Ramos (cell line): ENCODE measurements at regions not wholly inside any gene's neighbourhood (a gene's known extent, or its start where the extent isn't known, plus 50 kb on each side); places are given as distances from the start of the nearest gene placed in this dataset.

ENCODE experiments used
- in situ Hi-C: fragments of 300-500 bp; cut with MboI; formaldehyde crosslinking; loops from one replicate; pipeline ENCODE4 v1.14.3; 2022; ENCODE audit warnings: low sequenced_read_pairs; ENCODE audit not compliant: unreplicated experiment

- in situ Hi-C loops: loop anchor here (25.0 kb wide), 2 partner anchors 323 to 523 kb away; partner anchors contain the start of gene EIF4E3
These were observed 475.6 kb upstream of the PROK2 start for GRCh38 chr3:72260588-72260910.

DNA sequence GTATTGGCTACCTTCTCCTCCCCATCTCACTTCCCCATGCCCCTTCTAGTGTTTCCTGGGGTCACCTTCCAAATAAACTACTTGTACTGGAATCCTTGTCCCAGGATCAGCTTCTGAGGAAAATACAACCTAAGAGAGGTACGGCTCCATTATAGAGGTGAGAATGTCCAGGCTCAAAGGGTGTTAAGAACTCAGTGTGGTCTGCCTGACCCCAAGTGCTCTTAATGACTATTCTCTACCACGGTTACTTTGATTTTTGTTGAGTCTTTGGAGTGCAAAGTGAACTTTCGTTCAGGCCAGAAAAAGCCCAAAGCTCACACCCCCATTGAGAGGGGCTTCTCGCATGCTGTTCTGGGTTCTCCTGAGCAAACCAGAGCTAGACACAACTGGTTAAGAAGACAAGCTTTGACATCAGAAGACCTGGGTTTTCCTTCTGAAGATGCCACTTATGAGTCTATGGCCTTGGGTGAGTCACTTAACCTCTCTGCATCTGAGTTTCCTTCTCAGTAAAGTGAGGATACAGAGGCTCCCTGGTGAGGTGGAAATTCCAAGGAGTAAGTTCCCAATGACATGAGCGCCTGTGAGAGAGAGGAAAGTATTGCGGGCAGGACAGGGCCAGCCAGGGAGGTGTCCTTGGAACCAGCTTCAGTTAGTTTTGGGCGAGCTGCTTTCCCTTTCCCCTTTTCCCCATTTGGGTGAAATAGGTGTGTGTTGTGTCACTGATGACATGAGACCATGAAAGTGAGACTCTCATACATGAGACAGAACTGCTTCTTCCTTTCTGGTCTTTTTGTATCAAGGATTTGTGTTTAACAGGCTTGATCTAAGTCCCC, 475.0 kb upstream of the PROK2 start:
- in situ Hi-C loops: loop anchor here (25.0 kb wide), 2 partner anchors 323 to 523 kb away; partner anchors contain the start of gene EIF4E3

DNA sequence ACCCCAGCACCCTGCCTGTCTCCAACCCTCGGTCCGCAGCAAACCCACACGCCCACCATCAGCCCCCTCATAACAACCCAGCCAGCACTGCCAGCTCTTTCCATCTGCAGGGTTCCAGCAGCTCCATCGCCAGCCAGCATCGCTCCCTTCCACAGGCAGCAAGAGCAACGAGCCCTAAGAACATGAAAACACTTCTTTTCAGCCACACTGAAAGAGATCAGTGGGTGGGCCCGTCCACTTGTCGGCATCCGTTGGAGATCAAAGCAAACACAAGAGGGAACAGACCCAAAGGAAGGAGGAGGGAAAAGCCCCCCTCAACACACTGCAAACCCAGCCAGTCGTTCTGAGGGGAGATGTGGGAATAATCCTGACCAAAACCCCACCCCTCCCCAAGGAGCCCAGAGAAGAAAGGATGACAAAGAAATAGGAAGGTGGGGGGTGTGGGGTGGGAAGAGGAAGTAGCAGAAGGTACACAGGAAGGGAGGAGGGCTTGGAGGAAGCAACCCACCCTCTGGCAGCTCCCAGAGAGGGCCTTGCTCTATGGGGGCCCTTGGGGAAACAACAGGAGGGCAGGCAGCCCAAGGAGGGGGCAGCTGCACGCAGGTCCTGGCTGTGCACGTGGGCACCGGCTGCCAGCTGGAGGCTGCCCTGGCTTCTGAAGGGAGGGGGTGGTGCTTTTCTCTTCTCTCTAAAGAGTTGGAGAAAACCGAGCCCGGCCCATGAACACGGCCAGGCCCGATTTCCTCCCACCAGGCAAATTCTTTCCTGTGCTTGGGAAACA, 473.6 kb upstream of the PROK2 start:
- in situ Hi-C loops: loop anchor here (25.0 kb wide), 2 partner anchors 321 to 521 kb away; partner anchors contain the start of gene EIF4E3

GRCh38 chr3:72257738-72258137, 472.8 kb upstream of the PROK2 start:
- in situ Hi-C loops: loop anchor here (25.0 kb wide), 2 partner anchors 320 to 520 kb away; partner anchors contain the start of gene EIF4E3

DNA sequence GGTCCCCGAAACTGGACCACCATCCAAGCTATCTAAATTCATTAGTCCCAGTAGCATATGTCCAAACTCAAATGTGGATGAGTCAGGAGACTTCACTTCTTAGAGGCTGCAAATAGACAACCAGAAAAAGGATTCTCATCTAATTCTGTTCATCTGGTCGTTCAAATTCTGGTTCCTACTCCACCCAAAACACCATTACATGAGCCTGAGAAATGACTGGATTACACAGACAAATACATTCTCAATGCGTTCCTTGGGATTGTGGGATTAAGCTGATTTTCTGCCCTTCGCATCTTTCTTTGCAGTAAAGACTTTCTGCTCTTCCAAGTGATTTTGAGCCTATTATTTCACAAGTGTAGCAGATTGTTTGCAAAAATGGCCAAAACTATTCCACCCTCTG, 472.3 kb upstream of the PROK2 start:
- in situ Hi-C loops: loop anchor here (25.0 kb wide), 2 partner anchors 320 to 520 kb away; partner anchors contain the start of gene EIF4E3

DNA sequence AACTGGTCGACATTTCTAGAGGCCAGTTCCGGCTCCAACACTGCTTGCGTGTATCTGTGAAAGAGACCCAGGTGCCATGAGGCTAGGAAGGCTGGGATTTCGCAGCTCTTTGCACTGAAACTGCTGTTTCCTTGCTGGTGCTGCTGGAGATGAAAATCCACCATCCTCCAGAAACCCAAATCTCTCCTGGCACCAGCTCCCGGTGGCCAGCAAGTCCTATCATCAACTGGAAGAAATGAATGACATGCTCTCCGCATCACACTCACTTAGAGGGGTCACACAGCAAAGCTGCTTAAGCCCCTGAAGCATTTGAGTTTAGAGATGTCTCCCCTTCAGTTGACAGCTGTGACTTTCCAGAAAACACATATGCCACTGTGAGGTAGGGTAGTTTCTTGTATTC, 471.8 kb upstream of the PROK2 start:
- in situ Hi-C loops: loop anchor here (25.0 kb wide), 2 partner anchors 319 to 519 kb away; partner anchors contain the start of gene EIF4E3

- in situ Hi-C loops: loop anchor here (25.0 kb wide), 2 partner anchors 319 to 519 kb away; partner anchors contain the start of gene EIF4E3
These were observed 471.0 kb upstream of the PROK2 start for GRCh38 chr3:72255791-72256559.

DNA sequence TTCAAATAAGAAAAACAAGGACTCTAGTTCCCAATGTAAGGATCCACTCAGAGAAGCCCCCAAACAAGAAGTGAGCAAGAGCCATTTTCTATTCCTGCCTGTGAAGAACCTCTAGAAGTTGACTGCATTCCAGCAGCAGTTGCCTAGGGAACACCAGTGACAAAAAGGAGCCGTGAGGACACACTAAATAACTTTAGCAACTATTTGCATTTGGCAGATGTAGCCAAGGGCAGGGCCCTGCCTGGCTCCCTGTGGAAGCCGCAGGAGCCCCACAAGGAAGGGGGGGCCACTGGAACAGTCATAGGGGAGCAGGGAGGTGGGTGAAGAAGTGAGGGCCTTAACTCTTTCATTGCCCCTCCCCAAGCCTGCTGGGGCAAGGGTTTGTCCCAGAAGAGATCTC, 470.2 kb upstream of the PROK2 start:
- in situ Hi-C loops: loop anchor here (25.0 kb wide), 2 partner anchors 318 to 518 kb away; partner anchors contain the start of gene EIF4E3

- in situ Hi-C loops: loop anchor here (25.0 kb wide), 2 partner anchors 317 to 517 kb away; partner anchors contain the start of gene EIF4E3
These were observed 469.5 kb upstream of the PROK2 start for GRCh38 chr3:72254483-72254882.

DNA sequence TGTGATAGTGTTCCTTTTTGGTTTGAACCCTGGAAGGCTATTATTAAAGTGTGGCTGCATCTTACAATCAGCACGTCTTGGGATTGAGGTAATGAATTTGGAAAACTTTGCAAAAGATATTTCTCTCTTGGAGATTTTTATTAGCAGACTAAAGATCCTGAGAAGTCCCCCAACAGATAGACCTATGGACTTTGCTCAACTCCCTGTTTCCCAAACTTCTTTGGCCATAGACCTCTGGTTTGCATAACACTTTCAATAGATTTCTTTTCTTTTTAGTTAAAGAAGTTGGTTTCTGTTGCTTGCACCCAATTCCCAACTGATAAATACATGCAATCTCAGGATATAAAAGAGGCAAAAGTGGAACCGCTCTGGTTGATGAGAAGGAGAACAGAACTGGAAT, 465.8 kb upstream of the PROK2 start:
- in situ Hi-C loops: loop anchor here (25.0 kb wide), 2 partner anchors 313 to 513 kb away; partner anchors contain the start of gene EIF4E3

GRCh38 chr3:72248869-72249268, 463.9 kb upstream of the PROK2 start:
- in situ Hi-C loops: no loop called here

DNA sequence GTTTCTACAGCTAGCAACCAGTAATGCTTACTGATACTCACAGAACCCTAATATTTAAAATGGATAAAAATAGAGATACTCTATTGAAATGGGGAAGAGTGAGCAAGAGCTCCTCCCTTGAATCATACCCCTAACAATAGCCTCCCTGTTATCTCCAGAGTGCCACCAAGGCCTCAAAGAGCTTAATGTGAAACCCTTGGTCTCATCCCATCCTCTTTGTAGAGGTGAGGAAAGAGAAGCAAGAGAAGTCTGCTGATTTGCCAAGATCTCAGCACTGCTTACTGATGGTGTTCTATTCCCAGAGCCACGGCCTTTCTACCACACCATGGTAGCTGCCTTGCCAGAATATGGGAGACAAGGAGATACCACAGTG, 463.4 kb upstream of the PROK2 start:
- in situ Hi-C loops: no loop called here

DNA sequence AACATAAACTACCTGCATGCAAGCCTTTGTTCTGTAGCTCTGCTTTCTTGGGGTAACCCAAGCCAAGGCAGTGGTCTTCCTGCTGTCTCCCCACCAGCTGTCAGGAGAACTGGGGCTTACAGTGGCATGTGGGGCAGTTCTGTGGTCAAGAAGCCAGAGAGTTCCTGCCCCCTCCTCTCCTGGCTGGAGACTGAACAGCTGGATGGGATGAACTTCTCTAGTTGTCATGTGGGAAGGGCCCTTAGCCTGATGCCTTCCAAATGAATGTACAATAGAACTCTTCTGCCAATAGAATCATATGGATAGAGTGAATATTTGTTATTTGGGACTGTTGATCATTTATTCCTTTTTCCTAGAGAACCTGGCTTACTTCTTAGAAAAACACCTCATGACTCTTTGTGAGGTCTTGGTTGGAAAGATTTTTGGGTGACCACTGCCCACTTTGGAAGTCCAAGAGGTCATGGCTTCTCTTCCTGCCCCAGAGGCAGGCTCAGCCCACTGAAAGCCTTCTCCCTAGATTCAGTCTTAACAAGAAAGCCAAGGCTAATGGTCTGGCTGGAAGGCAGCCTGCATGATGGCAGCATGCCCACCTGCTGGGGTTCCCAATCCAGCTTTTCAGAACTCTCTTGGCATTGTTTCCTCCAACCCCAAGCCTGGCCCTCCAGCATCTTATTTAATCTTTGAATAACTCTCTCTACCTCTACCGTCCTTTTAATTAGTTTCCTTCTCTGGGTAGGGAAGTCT, 462.9 kb upstream of the PROK2 start:
- in situ Hi-C loops: no loop called here

DNA sequence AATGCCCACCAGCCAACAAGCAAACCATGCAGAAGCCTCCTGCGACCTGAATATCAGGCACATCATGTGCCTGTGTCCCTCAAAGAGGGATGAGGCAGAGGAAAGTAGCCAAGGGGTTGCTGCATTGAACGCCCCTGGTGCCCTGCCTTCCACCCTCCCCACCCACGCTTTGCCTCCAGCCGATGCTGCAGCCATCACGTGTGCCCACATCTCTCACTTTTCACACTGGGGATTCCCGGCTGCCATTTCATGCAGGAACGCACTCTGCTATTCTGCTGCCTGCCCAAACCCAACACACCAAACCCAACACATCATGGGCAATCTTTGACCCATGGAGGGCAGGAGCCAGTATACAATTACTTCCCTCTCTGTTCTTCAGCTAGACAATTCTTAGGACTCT, 462.2 kb upstream of the PROK2 start:
- in situ Hi-C loops: no loop called here

- in situ Hi-C loops: no loop called here
These were observed 461.7 kb upstream of the PROK2 start for GRCh38 chr3:72246685-72247084.

GRCh38 chr3:72245183-72245811, 460.3 kb upstream of the PROK2 start:
- in situ Hi-C loops: no loop called here

DNA sequence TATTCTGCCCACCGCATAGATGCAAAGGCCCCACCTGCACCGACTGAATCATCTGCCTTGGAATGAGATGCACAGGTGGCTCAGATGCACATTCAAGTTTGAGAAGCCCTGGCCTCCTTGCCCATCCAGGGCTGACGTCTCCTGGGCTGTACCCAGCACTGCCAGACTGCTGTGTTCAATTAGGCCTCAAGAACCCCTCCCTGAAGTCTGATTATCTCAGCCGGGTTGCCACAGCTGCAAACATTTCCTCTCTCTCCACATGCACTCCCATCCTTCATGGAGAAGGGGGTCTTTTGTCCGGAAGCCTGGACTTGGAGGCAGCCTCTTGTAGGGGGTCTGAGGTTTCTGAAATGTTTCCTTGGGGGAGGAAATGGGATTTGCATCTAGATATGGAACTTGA, 459.4 kb upstream of the PROK2 start:
- in situ Hi-C loops: no loop called here

DNA sequence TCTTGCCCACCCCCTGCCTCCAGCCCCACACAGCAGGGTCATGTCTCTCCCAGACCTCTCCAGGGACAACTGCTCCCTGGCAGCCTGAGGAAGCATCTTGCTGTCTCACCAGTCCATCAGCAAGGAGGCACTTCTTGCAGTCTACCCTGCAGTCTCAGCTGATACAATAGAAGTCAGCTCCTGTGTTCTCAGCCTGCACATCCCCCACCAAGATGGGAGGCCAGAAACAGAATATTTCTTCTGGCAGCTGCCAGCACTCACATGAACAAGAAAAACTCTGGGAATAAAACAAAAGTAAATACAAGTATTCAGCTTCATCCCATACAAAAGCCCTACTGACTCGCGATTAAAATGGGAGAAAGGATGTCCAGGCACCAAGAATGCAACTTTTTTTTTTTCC, 457.4 kb upstream of the PROK2 start:
- in situ Hi-C loops: no loop called here

DNA sequence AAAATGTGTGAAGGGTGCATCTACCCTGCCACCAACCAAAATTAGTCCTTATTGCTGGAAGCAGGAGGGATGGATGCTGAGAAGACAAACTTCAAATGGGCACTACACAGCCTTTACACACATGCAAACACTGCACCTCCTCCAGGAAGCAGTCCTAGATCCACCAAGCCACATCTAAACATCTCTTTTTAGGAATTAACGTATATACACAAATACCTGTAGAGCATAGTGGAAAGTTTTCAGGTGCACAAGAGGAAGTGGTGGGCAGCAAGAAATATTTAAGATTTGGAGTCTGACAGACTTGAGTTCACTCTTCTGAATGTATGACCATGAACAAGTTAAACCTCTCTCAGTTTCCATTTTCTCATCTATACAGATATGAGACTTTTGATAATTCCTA, 456.6 kb upstream of the PROK2 start:
- in situ Hi-C loops: no loop called here
